ENCODE measurements at regions not wholly inside any gene's neighbourhood (a gene's known extent, or its start where the extent isn't known, plus 50 kb on each side); places are given as distances from the start of the nearest gene placed in this dataset.

DNA sequence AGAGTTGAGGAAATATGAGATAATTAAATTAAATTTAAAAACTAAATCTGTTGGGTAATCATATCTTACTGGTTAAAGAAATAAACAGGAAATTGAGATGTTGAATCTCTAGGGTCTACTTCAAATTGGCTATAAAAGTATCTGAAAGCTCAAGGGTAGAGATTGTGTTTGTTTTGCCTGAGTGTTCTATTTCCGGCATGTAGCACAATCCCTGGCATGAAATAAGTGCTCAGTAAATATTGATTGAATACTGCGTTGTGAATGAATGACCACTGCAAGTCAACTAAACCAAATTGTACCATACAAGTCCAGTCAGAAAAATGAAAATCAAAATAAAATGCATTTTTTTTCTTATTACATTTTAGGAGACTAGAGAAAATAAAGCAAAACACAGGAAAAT, 709.8 kb downstream of the EPM2A start:
- Histone ChIP-seq H2AFZ (ENCODE audit: low read length) (no peak overlapping the region), H3K36me3 (replicated peaks in 1 of 2; ENCODE audit: control insufficient read depth in 1 of 2, insufficient read depth in 2 of 2, low read length in 2 of 2) (no peaks in the 10 kb centered on the region), H3K4me2 (ENCODE audit: low read depth, low read length) (peak overlapping the region; percentile 37), H3K9ac (ENCODE audit: insufficient read depth, low read depth, low read length) (no peak overlapping the region), H3K4me3 (replicated peaks in 1 of 3; ENCODE audit: insufficient read depth in 1 of 3, low read depth in 2 of 3, low read length in 3 of 3) (no peak overlapping the region; a peak in 2 of 6 replicates), H3K27ac (ENCODE audit: extremely low read length, insufficient read depth, low read length) (no peak overlapping the region), H3K4me1 (ENCODE audit: insufficient read depth, low read length) (peaks cover 49% of the 10 kb centered on the region), H4K20me1 (ENCODE audit: insufficient read depth, low read length) (no peaks in the 10 kb centered on the region), H3K79me2 (ENCODE audit: insufficient read depth, low read length) (no peaks in the 10 kb centered on the region), H3K27me3 (ENCODE audit: control insufficient read depth in 1 of 2, insufficient read depth in 2 of 2, low read length in 2 of 2) (no peaks in the 10 kb centered on the region), H3K9me3 (ENCODE audit: low read length) (no peaks in the 10 kb centered on the region)
- in situ Hi-C loops (cut with HindIII; ENCODE audit: extremely low pct_ligation_motif_present, low pct_unique_long_range_greater_than_20kb) (loop anchor here (10.0 kb wide), 1 partner anchor 441 kb away; no protein-coding TSS in a partner anchor), intact Hi-C loops (cut with micrococcal nuclease; ENCODE audit: unreplicated experiment) (no loop called here)
- ChIA-PET POLR2A (no interaction called here), CTCF (ENCODE audit: low intra/inter-chr PET ratio, low total read pairs) (no interaction called here)
- 6% methylated on average over 2 of the region's 2 CpGs for WGBS (ENCODE audit: low lambda C conversion rate)
- FAIRE-seq = no peak
- DNase-seq (ENCODE audit: low spot score) = peak; percentile 77
- peak; percentile 67 for ATAC-seq
- no TSS peak for BruUV-seq (replicated peaks)
- TF ChIP-seq, protein P1, sequence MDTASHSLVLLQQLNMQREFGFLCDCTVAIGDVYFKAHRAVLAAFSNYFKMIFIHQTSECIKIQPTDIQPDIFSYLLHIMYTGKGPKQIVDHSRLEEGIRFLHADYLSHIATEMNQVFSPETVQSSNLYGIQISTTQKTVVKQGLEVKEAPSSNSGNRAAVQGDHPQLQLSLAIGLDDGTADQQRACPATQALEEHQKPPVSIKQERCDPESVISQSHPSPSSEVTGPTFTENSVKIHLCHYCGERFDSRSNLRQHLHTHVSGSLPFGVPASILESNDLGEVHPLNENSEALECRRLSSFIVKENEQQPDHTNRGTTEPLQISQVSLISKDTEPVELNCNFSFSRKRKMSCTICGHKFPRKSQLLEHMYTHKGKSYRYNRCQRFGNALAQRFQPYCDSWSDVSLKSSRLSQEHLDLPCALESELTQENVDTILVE (CRISPR knock-in tag; IDR thresholded peaks at IDR 0.05) = no peak
- TF ChIP-seq, protein P2, sequence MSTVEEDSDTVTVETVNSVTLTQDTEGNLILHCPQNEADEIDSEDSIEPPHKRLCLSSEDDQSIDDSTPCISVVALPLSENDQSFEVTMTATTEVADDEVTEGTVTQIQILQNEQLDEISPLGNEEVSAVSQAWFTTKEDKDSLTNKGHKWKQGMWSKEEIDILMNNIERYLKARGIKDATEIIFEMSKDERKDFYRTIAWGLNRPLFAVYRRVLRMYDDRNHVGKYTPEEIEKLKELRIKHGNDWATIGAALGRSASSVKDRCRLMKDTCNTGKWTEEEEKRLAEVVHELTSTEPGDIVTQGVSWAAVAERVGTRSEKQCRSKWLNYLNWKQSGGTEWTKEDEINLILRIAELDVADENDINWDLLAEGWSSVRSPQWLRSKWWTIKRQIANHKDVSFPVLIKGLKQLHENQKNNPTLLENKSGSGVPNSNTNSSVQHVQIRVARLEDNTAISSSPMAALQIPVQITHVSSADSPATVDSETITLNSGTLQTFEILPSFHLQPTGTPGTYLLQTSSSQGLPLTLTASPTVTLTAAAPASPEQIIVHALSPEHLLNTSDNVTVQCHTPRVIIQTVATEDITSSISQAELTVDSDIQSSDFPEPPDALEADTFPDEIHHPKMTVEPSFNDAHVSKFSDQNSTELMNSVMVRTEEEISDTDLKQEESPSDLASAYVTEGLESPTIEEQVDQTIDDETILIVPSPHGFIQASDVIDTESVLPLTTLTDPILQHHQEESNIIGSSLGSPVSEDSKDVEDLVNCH (CRISPR knock-in tag; IDR thresholded peaks at IDR 0.05) = no peak
- no peak for TF ChIP-seq ZNF841 (CRISPR knock-in tag; IDR thresholded peaks at IDR 0.05; ENCODE audit: borderline replicate concordance)
- TF ChIP-seq MTA3 (CRISPR knock-in tag; IDR thresholded peaks at IDR 0.05) = no peak
- TF ChIP-seq ZMYM3 (CRISPR knock-in tag; IDR thresholded peaks at IDR 0.05) = no peak
- TF ChIP-seq PAF1 (CRISPR knock-in tag; IDR thresholded peaks at IDR 0.05) = no peak
- 0 out of 2 replicates have a peak, but pooled peaks have one; percentile 41 for TF ChIP-seq ZNF614 (CRISPR knock-in tag; IDR thresholded peaks at IDR 0.05; ENCODE audit: borderline replicate concordance)
- TF ChIP-seq ARNT2 (CRISPR knock-in tag; IDR thresholded peaks at IDR 0.05; ENCODE audit: low read depth) = no peak
- TF ChIP-seq, protein P3, sequence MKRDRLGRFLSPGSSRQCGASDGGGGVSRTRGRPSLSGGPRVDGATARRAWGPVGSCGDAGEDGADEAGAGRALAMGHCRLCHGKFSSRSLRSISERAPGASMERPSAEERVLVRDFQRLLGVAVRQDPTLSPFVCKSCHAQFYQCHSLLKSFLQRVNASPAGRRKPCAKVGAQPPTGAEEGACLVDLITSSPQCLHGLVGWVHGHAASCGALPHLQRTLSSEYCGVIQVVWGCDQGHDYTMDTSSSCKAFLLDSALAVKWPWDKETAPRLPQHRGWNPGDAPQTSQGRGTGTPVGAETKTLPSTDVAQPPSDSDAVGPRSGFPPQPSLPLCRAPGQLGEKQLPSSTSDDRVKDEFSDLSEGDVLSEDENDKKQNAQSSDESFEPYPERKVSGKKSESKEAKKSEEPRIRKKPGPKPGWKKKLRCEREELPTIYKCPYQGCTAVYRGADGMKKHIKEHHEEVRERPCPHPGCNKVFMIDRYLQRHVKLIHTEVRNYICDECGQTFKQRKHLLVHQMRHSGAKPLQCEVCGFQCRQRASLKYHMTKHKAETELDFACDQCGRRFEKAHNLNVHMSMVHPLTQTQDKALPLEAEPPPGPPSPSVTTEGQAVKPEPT (CRISPR knock-in tag; IDR thresholded peaks at IDR 0.05; ENCODE audit: low read depth) = no peak
- no peak for TF ChIP-seq ZKSCAN1 (IDR thresholded peaks at IDR 0.05; ENCODE audit: low read length)
- TF ChIP-seq ZNF674 (CRISPR knock-in tag; IDR thresholded peaks at IDR 0.05; ENCODE audit: low read depth) = no peak
- TF ChIP-seq FOXA1 (IDR thresholded peaks at IDR 0.05) = peak; percentile 59; the same call in 1 of the 2 replicates
- TF ChIP-seq FOXA1 (CRISPR knock-in tag; IDR thresholded peaks at IDR 0.05) = peak; percentile 85
- no peak for TF ChIP-seq SP2 (CRISPR knock-in tag; IDR thresholded peaks at IDR 0.05)
- TF ChIP-seq, protein P4, sequence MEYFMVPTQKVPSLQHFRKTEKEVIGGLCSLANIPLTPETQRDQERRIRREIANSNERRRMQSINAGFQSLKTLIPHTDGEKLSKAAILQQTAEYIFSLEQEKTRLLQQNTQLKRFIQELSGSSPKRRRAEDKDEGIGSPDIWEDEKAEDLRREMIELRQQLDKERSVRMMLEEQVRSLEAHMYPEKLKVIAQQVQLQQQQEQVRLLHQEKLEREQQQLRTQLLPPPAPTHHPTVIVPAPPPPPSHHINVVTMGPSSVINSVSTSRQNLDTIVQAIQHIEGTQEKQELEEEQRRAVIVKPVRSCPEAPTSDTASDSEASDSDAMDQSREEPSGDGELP (IDR thresholded peaks at IDR 0.05; ENCODE audit: borderline replicate concordance, low read depth) = no peak
- no peak for TF ChIP-seq ZNF660 (CRISPR knock-in tag; IDR thresholded peaks at IDR 0.05; ENCODE audit: borderline replicate concordance, low read depth)
- no peak for TF ChIP-seq KDM5B (CRISPR knock-in tag; IDR thresholded peaks at IDR 0.05; ENCODE audit: borderline replicate concordance)

Measured in HepG2 (cell line).